ENCODE measurements at regions not wholly inside any gene's neighbourhood (a gene's known extent, or its start where the extent isn't known, plus 50 kb on each side); places are given as distances from the start of the nearest gene placed in this dataset.

GRCh38 chr4:103451341-103451740 lies 253.2 kb upstream of the CENPE start:
- H3K4me1 Mint-ChIP-seq = no peaks in the 10 kb centered on the region
- H3K27me3 Mint-ChIP-seq (ENCODE audit: low read depth) = no peaks in the 10 kb centered on the region
- TF ChIP-seq CTCF (conservative IDR thresholded peaks at IDR 0.05) = no peak
- no peak for DNase-seq (ENCODE audit: low read depth, low spot score)
- H3K36me3 Mint-ChIP-seq (ENCODE audit: low read depth) = peaks cover 3% of the 10 kb centered on the region
- H3K4me3 Mint-ChIP-seq = no peak overlapping the region
- H3K9me3 Mint-ChIP-seq = no peaks in the 10 kb centered on the region
- H3K27ac Mint-ChIP-seq (ENCODE audit: unreplicated experiment) = no peak overlapping the region

GRCh38 chr4:103450693-103451092 lies 252.6 kb upstream of the CENPE start:
- no peaks in the 10 kb centered on the region for H3K27me3 Mint-ChIP-seq (ENCODE audit: low read depth)
- H3K4me3 Mint-ChIP-seq = no peak overlapping the region
- no peaks in the 10 kb centered on the region for H3K4me1 Mint-ChIP-seq
- peaks cover 3% of the 10 kb centered on the region for H3K36me3 Mint-ChIP-seq (ENCODE audit: low read depth)
- no peak overlapping the region for H3K27ac Mint-ChIP-seq (ENCODE audit: unreplicated experiment)
- no peak for DNase-seq (ENCODE audit: low read depth, low spot score)
- TF ChIP-seq CTCF (conservative IDR thresholded peaks at IDR 0.05) = no peak
- no peaks in the 10 kb centered on the region for H3K9me3 Mint-ChIP-seq

- Mint-ChIP-seq H3K36me3 (ENCODE audit: low read depth) (peaks cover 3% of the 10 kb centered on the region), H3K27ac (ENCODE audit: unreplicated experiment) (no peak overlapping the region), H3K9me3 (no peaks in the 10 kb centered on the region), H3K4me1 (no peaks in the 10 kb centered on the region), H3K4me3 (no peak overlapping the region), H3K27me3 (ENCODE audit: low read depth) (no peaks in the 10 kb centered on the region)
- no peak for TF ChIP-seq CTCF (conservative IDR thresholded peaks at IDR 0.05)
- DNase-seq (ENCODE audit: low read depth, low spot score) = no peak
Observed at GRCh38 chr4:103449296-103450023, 251.3 kb upstream of the CENPE start.

- Mint-ChIP-seq H3K4me1 (no peaks in the 10 kb centered on the region), H3K9me3 (no peaks in the 10 kb centered on the region)
Observed at GRCh38 chr4:103445377-103445776, 247.2 kb upstream of the CENPE start.

GRCh38 chr4:103443324-103443723 lies 245.2 kb upstream of the CENPE start:
- Mint-ChIP-seq H3K27ac (ENCODE audit: unreplicated experiment) (no peak overlapping the region), H3K4me3 (no peak overlapping the region), H3K27me3 (ENCODE audit: low read depth) (no peaks in the 10 kb centered on the region), H3K9me3 (no peaks in the 10 kb centered on the region), H3K4me1 (no peaks in the 10 kb centered on the region), H3K36me3 (ENCODE audit: low read depth) (no peaks in the 10 kb centered on the region)
- DNase-seq (ENCODE audit: low read depth, low spot score) = no peak
- TF ChIP-seq CTCF (conservative IDR thresholded peaks at IDR 0.05) = no peak

More at GRCh38 chr4:103445377-103445776, 247.2 kb upstream of the CENPE start:
- Mint-ChIP-seq H3K4me3 (no peak overlapping the region), H3K27ac (ENCODE audit: unreplicated experiment) (no peak overlapping the region), H3K27me3 (ENCODE audit: low read depth) (no peaks in the 10 kb centered on the region), H3K36me3 (ENCODE audit: low read depth) (no peaks in the 10 kb centered on the region)
- no peak for TF ChIP-seq CTCF (conservative IDR thresholded peaks at IDR 0.05)
- no peak for DNase-seq (ENCODE audit: low read depth, low spot score)
